ENCODE measurements at regions not wholly inside any gene's neighbourhood (a gene's known extent, or its start where the extent isn't known, plus 50 kb on each side); places are given as distances from the start of the nearest gene placed in this dataset.
A peak's percentile ranks its signal among the peaks of the same experiment; 100 is the strongest.

GRCh38 chr2:39593439-39594393 is 72.0 kb upstream of the TMEM178A start (continued):
- TF ChIP-seq POGK (CRISPR knock-in tag; conservative IDR thresholded peaks at IDR 0.05) (no peak), ZZZ3 (CRISPR knock-in tag; IDR thresholded peaks at IDR 0.05; ENCODE audit: borderline replicate concordance) (no peak), SOX6 (IDR thresholded peaks at IDR 0.05) (no peak), SOX6 (CRISPR knock-in tag; IDR thresholded peaks at IDR 0.05) (peak; percentile 8; the same call in 1 of the 2 replicates), ZBTB40 (IDR thresholded peaks at IDR 0.05) (no peak), ZBTB40 (CRISPR knock-in tag; IDR thresholded peaks at IDR 0.05) (no peak), HCFC1 (IDR thresholded peaks at IDR 0.05; ENCODE audit: low read depth, low read length) (no peak), IRF2 (CRISPR knock-in tag; IDR thresholded peaks at IDR 0.05) (0 out of 2 replicates have a peak, but pooled peaks have one; percentile 36), PHF20 (CRISPR knock-in tag; IDR thresholded peaks at IDR 0.05) (no peak), KDM5B (CRISPR knock-in tag; IDR thresholded peaks at IDR 0.05; ENCODE audit: borderline replicate concordance) (no peak), ZNF629 (CRISPR knock-in tag; conservative IDR thresholded peaks at IDR 0.05) (peak; percentile 62; the same call in 1 of the 2 replicates), ZBTB3 (CRISPR knock-in tag; IDR thresholded peaks at IDR 0.05; ENCODE audit: borderline replicate concordance, low read depth) (no peak), ELF1 (CRISPR knock-in tag; IDR thresholded peaks at IDR 0.05) (no peak)
